ENCODE measurements at regions not wholly inside any gene's neighbourhood (a gene's known extent, or its start where the extent isn't known, plus 50 kb on each side); places are given as distances from the start of the nearest gene placed in this dataset.

GRCh38 chr9:96141666-96142065 lies 160.3 kb downstream of the HSD17B3 start:
- Histone ChIP-seq H3F3A (ENCODE audit: control insufficient read depth, insufficient read depth) (no peaks in the 10 kb centered on the region), H3K79me2 (ENCODE audit: control insufficient read depth, low read length) (no peaks in the 10 kb centered on the region), H3K36me3 (ENCODE audit: control insufficient read depth, low read length) (no peaks in the 10 kb centered on the region), H3K9me3 (ENCODE audit: control insufficient read depth, insufficient read depth, low read length) (no peaks in the 10 kb centered on the region), H3K4me1 (ENCODE audit: control insufficient read depth, low read length) (peaks cover 14% of the 10 kb centered on the region), H4K20me1 (ENCODE audit: control insufficient read depth, insufficient read depth, low read depth, low read length) (no peaks in the 10 kb centered on the region), H3K4me2 (ENCODE audit: low read length) (no peak overlapping the region), H3K4me3 (ENCODE audit: low read length) (no peak overlapping the region), H3K27me3 (ENCODE audit: control insufficient read depth, low read length) (no peaks in the 10 kb centered on the region; the same call in 1 of the 2 replicates), H3K27ac (ENCODE audit: low read depth, low read length) (no peak overlapping the region), H3K9me2 (replicated peaks; ENCODE audit: control insufficient read depth, low read length) (no peaks in the 10 kb centered on the region)
- TF ChIP-seq, protein P1, sequence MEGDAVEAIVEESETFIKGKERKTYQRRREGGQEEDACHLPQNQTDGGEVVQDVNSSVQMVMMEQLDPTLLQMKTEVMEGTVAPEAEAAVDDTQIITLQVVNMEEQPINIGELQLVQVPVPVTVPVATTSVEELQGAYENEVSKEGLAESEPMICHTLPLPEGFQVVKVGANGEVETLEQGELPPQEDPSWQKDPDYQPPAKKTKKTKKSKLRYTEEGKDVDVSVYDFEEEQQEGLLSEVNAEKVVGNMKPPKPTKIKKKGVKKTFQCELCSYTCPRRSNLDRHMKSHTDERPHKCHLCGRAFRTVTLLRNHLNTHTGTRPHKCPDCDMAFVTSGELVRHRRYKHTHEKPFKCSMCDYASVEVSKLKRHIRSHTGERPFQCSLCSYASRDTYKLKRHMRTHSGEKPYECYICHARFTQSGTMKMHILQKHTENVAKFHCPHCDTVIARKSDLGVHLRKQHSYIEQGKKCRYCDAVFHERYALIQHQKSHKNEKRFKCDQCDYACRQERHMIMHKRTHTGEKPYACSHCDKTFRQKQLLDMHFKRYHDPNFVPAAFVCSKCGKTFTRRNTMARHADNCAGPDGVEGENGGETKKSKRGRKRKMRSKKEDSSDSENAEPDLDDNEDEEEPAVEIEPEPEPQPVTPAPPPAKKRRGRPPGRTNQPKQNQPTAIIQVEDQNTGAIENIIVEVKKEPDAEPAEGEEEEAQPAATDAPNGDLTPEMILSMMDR (IDR thresholded peaks at IDR 0.05; ENCODE audit: low read depth, low read length, poor library complexity, severe bottlenecking): no peak
- no peak for TF ChIP-seq EZH2phosphoT487 (IDR thresholded peaks at IDR 0.05; ENCODE audit: borderline replicate concordance, low read length)

GRCh38 chr9:96141128-96141474 lies 160.9 kb downstream of the HSD17B3 start:
- Histone ChIP-seq H3K9me3 (ENCODE audit: control insufficient read depth, insufficient read depth, low read length) (no peaks in the 10 kb centered on the region), H3K27ac (ENCODE audit: low read depth, low read length) (no peak overlapping the region), H3K4me2 (ENCODE audit: low read length) (no peak overlapping the region), H3K79me2 (ENCODE audit: control insufficient read depth, low read length) (no peaks in the 10 kb centered on the region), H3K4me3 (ENCODE audit: low read length) (no peak overlapping the region), H3K9me2 (replicated peaks; ENCODE audit: control insufficient read depth, low read length) (no peaks in the 10 kb centered on the region), H3K36me3 (ENCODE audit: control insufficient read depth, low read length) (no peaks in the 10 kb centered on the region), H3K4me1 (ENCODE audit: control insufficient read depth, low read length) (peaks cover 14% of the 10 kb centered on the region), H3K27me3 (ENCODE audit: control insufficient read depth, low read length) (no peaks in the 10 kb centered on the region; the same call in 1 of the 2 replicates), H3F3A (ENCODE audit: control insufficient read depth, insufficient read depth) (no peaks in the 10 kb centered on the region), H4K20me1 (ENCODE audit: control insufficient read depth, insufficient read depth, low read depth, low read length) (no peaks in the 10 kb centered on the region)
- TF ChIP-seq, protein P1 (IDR thresholded peaks at IDR 0.05; ENCODE audit: low read depth, low read length, poor library complexity, severe bottlenecking): no peak
- no peak for TF ChIP-seq EZH2phosphoT487 (IDR thresholded peaks at IDR 0.05; ENCODE audit: borderline replicate concordance, low read length)

DNA sequence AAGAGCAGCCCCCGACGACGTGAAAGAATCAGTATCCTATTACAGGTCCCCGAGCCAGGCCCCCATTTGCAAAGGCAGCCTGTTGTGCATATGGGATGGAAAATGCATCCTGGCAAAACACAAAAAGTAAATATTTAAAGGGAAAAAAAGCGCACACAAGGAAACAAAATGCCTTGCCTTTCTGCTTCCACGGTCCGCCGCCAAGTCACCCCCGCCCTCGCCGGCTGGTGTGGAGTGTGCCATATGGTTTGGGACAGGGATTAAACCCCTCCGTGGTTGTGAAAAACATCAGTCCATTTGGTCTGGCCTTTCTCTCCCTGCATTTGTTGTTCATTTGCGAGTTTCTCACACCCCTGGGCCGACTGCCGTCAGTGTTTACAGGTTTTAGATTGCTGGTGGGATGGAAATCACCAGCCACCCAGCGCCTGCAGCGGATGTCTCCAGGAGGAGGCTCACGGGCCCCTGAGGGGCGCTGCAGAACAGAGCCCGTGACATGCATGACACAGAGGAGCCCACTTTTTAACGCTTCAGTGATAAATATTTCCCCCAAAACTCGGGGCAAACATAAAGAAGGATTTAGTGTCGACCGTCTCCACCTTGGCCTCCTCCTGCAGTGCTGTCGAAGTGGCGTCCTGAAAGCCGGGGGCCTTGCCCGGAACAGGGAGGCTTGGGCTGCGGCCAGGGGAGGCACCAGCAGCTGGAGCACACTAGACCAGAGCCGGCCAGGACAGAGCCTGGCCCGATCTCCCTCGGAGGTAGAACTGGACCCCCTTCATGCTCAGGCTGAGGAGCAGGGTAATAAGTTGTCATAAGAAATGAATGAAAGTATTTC lies 161.5 kb downstream of the HSD17B3 start:
- Histone ChIP-seq H3K4me3 (ENCODE audit: low read length) (no peak overlapping the region), H3K27ac (ENCODE audit: low read depth, low read length) (no peak overlapping the region), H3K4me2 (ENCODE audit: low read length) (no peak overlapping the region), H3K4me1 (ENCODE audit: control insufficient read depth, low read length) (peaks cover 14% of the 10 kb centered on the region), H3K27me3 (ENCODE audit: control insufficient read depth, low read length) (no peaks in the 10 kb centered on the region; the same call in 1 of the 2 replicates), H3K79me2 (ENCODE audit: control insufficient read depth, low read length) (no peaks in the 10 kb centered on the region), H3K9me2 (replicated peaks; ENCODE audit: control insufficient read depth, low read length) (no peaks in the 10 kb centered on the region), H3K9me3 (ENCODE audit: control insufficient read depth, insufficient read depth, low read length) (no peaks in the 10 kb centered on the region), H3K36me3 (ENCODE audit: control insufficient read depth, low read length) (no peaks in the 10 kb centered on the region), H3F3A (ENCODE audit: control insufficient read depth, insufficient read depth) (no peaks in the 10 kb centered on the region), H4K20me1 (ENCODE audit: control insufficient read depth, insufficient read depth, low read depth, low read length) (no peaks in the 10 kb centered on the region)
- TF ChIP-seq, protein P1 (IDR thresholded peaks at IDR 0.05; ENCODE audit: low read depth, low read length, poor library complexity, severe bottlenecking): no peak
- TF ChIP-seq EZH2phosphoT487 (IDR thresholded peaks at IDR 0.05; ENCODE audit: borderline replicate concordance, low read length): no peak

Data from DOHH2 (cell line).